MM.1S (cell line): ENCODE measurements at regions not wholly inside any gene's neighbourhood (a gene's known extent, or its start where the extent isn't known, plus 50 kb on each side); places are given as distances from the start of the nearest gene placed in this dataset.

Experiments used
- EZH2 ChIP-seq: fragments of 300-600 bp; sonication (generic); optimal IDR thresholded peaks from 2 replicates; pipeline ENCODE3; 2017; ENCODE audit warnings: low read depth, mild to moderate bottlenecking, antibody characterized with exemption, low read length, mixed read lengths
- EZH2phosphoT487 ChIP-seq: fragments of 300-600 bp; sonication (generic); IDR thresholded peaks from 2 replicates; pipeline ENCODE4 v1.6.1; 2018; ENCODE audit warnings: antibody characterized with exemption, low read length
- TF ChIP-seq, protein P1 (sequence below): fragments of 300-600 bp; sonication (generic); IDR thresholded peaks from 2 replicates; pipeline ENCODE4 v1.5.1; 2016; ENCODE audit warnings: antibody characterized with exemption, low read length, mixed read lengths

DNA sequence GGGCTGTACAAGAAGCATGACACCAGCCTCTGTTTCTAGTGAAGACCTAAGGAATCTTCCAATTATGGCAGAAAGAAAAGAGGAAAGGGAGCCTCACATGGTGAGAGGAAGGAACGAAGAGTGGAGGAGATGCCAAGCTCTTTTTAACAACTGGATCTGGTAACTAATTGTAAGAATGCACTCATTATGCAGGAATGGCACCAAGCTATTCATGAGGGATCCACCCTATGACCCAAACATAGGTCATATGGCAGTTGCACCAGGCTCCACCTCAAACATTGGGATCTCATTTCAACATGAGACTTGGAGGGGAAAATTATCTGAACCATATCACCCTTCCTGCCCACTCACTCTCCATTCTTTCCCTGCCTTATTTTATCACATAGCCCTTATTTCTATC lies 496.0 kb upstream of the SPTLC3 start:
- TF ChIP-seq, protein P1, sequence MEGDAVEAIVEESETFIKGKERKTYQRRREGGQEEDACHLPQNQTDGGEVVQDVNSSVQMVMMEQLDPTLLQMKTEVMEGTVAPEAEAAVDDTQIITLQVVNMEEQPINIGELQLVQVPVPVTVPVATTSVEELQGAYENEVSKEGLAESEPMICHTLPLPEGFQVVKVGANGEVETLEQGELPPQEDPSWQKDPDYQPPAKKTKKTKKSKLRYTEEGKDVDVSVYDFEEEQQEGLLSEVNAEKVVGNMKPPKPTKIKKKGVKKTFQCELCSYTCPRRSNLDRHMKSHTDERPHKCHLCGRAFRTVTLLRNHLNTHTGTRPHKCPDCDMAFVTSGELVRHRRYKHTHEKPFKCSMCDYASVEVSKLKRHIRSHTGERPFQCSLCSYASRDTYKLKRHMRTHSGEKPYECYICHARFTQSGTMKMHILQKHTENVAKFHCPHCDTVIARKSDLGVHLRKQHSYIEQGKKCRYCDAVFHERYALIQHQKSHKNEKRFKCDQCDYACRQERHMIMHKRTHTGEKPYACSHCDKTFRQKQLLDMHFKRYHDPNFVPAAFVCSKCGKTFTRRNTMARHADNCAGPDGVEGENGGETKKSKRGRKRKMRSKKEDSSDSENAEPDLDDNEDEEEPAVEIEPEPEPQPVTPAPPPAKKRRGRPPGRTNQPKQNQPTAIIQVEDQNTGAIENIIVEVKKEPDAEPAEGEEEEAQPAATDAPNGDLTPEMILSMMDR = no peak
- TF ChIP-seq EZH2 = no peak
- no peak for TF ChIP-seq EZH2phosphoT487
